GM19238 (cell line): ENCODE measurements at regions not wholly inside any gene's neighbourhood (a gene's known extent, or its start where the extent isn't known, plus 50 kb on each side); places are given as distances from the start of the nearest gene placed in this dataset.

Source experiments
- DNase-seq: peaks from one replicate; pipeline ENCODE4 v3.0.0; 2011; ENCODE audit warnings: low spot score; ENCODE audit not compliant: insufficient read length

DNA sequence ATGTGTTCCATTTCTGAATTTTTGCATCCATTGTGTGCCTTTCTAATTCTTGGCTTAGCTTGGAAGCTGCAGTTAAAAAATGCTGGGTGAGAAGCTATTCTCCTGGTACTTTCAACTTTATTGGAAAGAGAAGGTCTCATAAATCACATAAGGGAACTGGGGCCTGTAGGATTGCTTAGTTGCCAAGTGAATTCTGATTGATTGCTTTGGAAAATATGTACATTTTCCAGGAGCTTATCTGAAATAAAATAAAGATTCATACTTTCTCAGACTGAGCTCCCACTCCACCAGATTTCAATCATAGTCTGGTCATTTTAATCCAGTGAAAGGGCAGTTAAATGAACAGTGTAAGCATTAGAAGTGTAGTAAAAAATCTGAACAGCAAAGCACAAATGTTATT is 50.0 kb upstream of the PRICKLE1 start:
- no peak for DNase-seq
